ENCODE measurements at regions not wholly inside any gene's neighbourhood (a gene's known extent, or its start where the extent isn't known, plus 50 kb on each side); places are given as distances from the start of the nearest gene placed in this dataset.
"Not testable (repeated sequence)": the region's sequence is repeated elsewhere in the genome, so short reads cannot be mapped to it uniquely, and the experiment has no call there.

DNA sequence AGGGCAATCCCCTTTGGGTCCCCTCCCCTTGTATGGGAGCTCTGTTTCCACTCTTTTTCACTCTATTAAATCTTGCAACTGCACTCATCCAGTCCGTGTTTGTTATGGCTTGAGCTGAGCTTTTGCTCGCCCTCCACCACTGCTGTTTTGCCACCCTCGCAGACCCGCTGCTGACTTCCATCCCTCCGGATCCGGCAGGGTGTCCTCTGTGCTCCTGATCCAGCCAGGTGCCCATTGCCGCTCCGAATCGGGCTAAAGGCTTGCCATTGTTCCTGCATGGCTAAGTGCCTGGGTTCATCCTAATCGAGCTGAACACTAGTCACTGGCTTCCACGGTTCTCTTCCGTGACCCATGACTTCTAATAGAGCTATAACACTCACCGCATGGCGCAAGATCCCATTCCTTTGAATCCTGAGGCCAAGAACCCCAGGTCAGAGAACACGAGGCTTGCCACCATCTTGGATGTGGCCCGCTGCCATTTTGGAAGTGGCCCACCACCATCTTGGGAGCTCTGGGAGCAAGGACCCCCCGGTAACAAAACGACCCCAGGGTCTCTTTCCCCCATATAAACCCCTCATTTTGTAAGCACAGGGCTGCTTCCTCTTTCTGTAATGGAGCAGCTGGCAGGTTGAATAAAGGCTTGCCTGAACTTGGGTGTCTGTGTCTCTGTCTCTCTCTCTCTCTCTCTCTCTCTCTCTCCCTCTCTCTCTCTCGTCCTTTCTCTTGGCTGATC is 1166.2 kb downstream of the TAF11L14 start:
- WGBS, 2 donors = 92 to 94% methylated on average over 17 to 18 of the region's 19 CpGs
- no peak for ATAC-seq (ENCODE audit: low FRiP score in 2 of 2)
- Histone ChIP-seq H3K9me3 (no peaks in the 10 kb centered on the region), H3K27ac (no peak overlapping the region), H3K27me3 (no peaks in the 10 kb centered on the region), H3K4me1 (no peaks in the 10 kb centered on the region), H3K36me3 (no peaks in the 10 kb centered on the region), H3K4me3 (no peak overlapping the region)
- TF ChIP-seq EP300 (IDR thresholded peaks at IDR 0.05) = no peak
- TF ChIP-seq, protein P1, sequence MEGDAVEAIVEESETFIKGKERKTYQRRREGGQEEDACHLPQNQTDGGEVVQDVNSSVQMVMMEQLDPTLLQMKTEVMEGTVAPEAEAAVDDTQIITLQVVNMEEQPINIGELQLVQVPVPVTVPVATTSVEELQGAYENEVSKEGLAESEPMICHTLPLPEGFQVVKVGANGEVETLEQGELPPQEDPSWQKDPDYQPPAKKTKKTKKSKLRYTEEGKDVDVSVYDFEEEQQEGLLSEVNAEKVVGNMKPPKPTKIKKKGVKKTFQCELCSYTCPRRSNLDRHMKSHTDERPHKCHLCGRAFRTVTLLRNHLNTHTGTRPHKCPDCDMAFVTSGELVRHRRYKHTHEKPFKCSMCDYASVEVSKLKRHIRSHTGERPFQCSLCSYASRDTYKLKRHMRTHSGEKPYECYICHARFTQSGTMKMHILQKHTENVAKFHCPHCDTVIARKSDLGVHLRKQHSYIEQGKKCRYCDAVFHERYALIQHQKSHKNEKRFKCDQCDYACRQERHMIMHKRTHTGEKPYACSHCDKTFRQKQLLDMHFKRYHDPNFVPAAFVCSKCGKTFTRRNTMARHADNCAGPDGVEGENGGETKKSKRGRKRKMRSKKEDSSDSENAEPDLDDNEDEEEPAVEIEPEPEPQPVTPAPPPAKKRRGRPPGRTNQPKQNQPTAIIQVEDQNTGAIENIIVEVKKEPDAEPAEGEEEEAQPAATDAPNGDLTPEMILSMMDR (IDR thresholded peaks at IDR 0.05) = no peak
- no peak for TF ChIP-seq POLR2A (IDR thresholded peaks at IDR 0.05)
- no peak for TF ChIP-seq POLR2AphosphoS5 (IDR thresholded peaks at IDR 0.05)
- peak in 1 of 2 donors; percentile 4 for DNase-seq

DNA sequence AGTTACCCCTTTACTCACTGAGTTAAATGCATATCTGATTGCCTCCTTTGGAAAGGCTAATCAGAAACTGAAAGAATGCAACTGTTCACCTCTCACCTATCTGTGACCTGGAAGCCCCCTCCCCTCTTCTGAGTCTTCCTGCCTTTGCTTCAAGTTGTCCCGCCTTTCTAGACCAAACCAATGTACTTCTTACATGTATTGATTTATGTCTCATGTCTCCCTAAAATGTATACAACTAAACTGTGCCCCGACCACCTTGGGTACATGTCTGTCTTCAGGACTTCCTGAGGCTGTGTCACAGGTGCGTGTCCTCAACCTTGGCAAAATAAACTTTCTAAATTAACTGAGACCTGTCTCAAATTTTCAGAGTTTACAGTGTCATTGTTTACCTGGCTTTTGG is 1167.2 kb downstream of the TAF11L14 start:
- not testable (repeated sequence) for DNase-seq; ATAC-seq (ENCODE audit: low FRiP score in 2 of 2); H3K27me3 ChIP-seq; H3K27ac ChIP-seq; H3K9me3 ChIP-seq; H3K4me1 ChIP-seq; H3K36me3 ChIP-seq; H3K4me3 ChIP-seq
- WGBS, 2 donors = 61 to 65% methylated on average over 3 of the region's 3 CpGs

DNA sequence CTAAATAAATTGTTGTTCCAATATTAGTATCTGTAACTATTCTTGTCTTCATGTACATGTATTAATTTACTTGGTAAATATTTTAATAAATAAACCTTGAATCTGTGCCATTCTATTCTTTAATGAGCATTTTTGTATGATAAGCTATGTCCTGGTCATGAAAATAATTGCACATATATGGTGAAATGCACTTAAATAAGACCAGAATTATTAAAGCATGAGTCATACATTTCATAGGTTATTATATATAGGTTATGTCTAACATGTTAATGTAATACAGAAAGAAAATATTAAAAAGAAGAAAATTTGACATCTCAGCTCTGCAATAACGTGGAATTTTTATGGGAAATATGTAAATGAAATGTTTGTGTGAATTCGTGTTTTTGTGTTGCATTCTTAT is 1168.1 kb downstream of the TAF11L14 start:
- no peak for TF ChIP-seq EP300 (IDR thresholded peaks at IDR 0.05)
- TF ChIP-seq, protein P1 (IDR thresholded peaks at IDR 0.05) = no peak
- TF ChIP-seq POLR2AphosphoS5 (IDR thresholded peaks at IDR 0.05) = no peak
- Histone ChIP-seq H3K9me3 (no peaks in the 10 kb centered on the region), H3K27ac (no peak overlapping the region), H3K4me3 (no peak overlapping the region), H3K4me1 (no peaks in the 10 kb centered on the region), H3K27me3 (no peaks in the 10 kb centered on the region), H3K36me3 (no peaks in the 10 kb centered on the region)
- WGBS, 2 donors = 69 to 74% methylated on average over 2 of the region's 2 CpGs
- no peak for ATAC-seq (ENCODE audit: low FRiP score in 2 of 2)
- DNase-seq = no peak

DNA sequence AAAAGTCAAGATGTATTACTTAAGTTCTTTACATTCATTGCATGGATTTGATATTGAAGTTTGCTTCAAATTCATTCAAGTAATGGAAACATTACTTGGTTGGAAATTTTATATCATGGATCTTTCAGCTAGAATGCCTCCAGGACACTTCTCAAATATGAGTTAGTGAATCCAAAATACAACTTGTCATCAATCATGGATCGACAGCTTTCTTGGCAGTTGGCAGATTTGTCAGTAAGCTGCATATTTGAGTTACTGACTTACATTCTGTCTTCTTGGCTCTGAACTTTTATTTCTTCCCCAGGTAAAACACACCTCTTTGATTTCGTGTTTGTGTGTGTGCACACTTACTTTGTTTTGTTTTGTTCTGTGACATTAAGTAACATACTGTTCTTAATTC is 1171.1 kb downstream of the TAF11L14 start:
- no peak overlapping the region for H3K4me3 ChIP-seq
- no peaks in the 10 kb centered on the region for H3K36me3 ChIP-seq
- no peak overlapping the region for H3K27ac ChIP-seq
- WGBS, 2 donors = 78 to 79% methylated on average over 2 of the region's 2 CpGs
- H3K27me3 ChIP-seq = no peaks in the 10 kb centered on the region
- no peak for DNase-seq
- ATAC-seq (ENCODE audit: low FRiP score in 2 of 2) = no peak
- H3K4me1 ChIP-seq = no peaks in the 10 kb centered on the region
- TF ChIP-seq, protein P1 (IDR thresholded peaks at IDR 0.05) = no peak
- TF ChIP-seq POLR2AphosphoS5 (IDR thresholded peaks at IDR 0.05) (no peak), POLR2A (IDR thresholded peaks at IDR 0.05) (no peak), EP300 (IDR thresholded peaks at IDR 0.05) (no peak)
- no peaks in the 10 kb centered on the region for H3K9me3 ChIP-seq

DNA sequence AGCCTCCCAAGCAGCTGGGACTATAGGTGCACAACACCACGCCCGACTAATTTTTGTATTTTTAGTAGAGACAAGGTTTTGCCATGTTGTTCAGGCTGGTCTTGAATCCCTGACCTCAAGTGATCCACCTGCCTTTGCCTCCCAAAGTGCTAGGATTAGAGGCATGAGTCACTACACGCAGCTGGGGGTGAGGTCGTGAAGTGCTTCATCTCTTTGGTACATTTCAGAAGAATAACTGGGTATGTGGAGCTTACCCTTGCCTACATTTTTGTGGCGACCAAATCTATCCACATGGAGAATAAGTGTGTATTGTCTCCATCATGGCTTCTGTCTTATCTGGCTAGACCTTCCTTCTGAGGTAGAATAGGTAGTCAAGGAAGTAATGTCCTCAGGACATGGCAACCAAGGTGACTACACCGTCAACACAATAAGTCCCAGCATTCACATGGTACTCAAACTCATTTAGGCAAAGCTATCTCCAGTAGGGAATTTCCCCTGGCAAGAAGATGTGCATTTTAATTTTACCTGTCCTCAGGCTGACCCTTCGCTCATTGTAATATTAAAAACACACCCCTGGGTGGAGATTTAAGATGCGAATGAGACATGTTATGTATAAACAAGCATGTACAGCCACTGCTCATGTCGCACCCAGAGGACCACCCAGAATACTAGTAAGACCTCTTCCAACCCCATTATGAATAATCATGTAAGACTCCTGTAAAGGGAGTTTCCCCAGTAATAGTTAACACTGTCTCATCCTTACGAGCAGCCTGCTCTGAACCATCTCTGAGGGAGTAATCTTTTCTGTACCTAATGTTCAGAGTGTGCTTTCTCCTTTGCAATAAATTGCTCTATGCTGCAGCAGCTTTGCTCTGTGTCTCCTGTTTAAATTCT is 1173.2 kb downstream of the TAF11L14 start:
- TF ChIP-seq, protein P1 (IDR thresholded peaks at IDR 0.05) = no peak
- TF ChIP-seq EP300 (IDR thresholded peaks at IDR 0.05) = no peak
- Histone ChIP-seq H3K4me3 (no peak overlapping the region), H3K27me3 (no peaks in the 10 kb centered on the region), H3K4me1 (no peaks in the 10 kb centered on the region), H3K36me3 (no peaks in the 10 kb centered on the region), H3K9me3 (no peaks in the 10 kb centered on the region), H3K27ac (no peak overlapping the region)
- no peak for ATAC-seq (ENCODE audit: low FRiP score in 2 of 2)
- WGBS, 2 donors = 86 to 95% methylated on average over 10 of the region's 10 CpGs
- DNase-seq = no peak
